ENCODE measurements at regions not wholly inside any gene's neighbourhood (a gene's known extent, or its start where the extent isn't known, plus 50 kb on each side); places are given as distances from the start of the nearest gene placed in this dataset.

- POLR2A ChIA-PET (ENCODE audit: unreplicated experiment), result no interaction called here
- no peak overlapping the region for H3K4me2 ChIP-seq
- TF ChIP-seq EZH2 (IDR thresholded peaks at IDR 0.05; ENCODE audit: low read depth), result no peak
- TF ChIP-seq CTCF (conservative IDR thresholded peaks at IDR 0.05), result no peak
- no peaks in the 10 kb centered on the region for H3K9me2 ChIP-seq (ENCODE audit: insufficient read depth)
- no peak for DNase-seq
- BruUV-seq (replicated peaks), result no TSS peak
- CTCF ChIA-PET, result no interaction called here
- H3K36me3 ChIP-seq (ENCODE audit: low read depth), result no peaks in the 10 kb centered on the region
- intact Hi-C loops (cut with micrococcal nuclease; ENCODE audit: unreplicated experiment), result no loop called here
- H4K20me1 ChIP-seq (ENCODE audit: insufficient read depth), result no peaks in the 10 kb centered on the region; the same call in 1 of the 2 replicates
- no peak overlapping the region for H3K4me3 ChIP-seq
- H3K27me3 ChIP-seq (ENCODE audit: insufficient read depth, low read depth), result no peaks in the 10 kb centered on the region
- no peak overlapping the region for H2AFZ ChIP-seq
- H3K27ac ChIP-seq, result no peak overlapping the region
- no peaks in the 10 kb centered on the region for H3K79me2 ChIP-seq (ENCODE audit: low read depth)
- H3K4me1 ChIP-seq (replicated peaks; ENCODE audit: insufficient read depth), result 0 out of 2 replicates have a peak, but pooled peaks cover 6% of the 10 kb centered on the region
- H3F3A ChIP-seq (ENCODE audit: insufficient read depth, low read depth), result no peaks in the 10 kb centered on the region
- H3K9me3 ChIP-seq (ENCODE audit: insufficient read depth, low read depth), result no peaks in the 10 kb centered on the region
Measured at GRCh38 chr21:14308234-14308633, 74.7 kb downstream of the HSPA13 start.

- Histone ChIP-seq H3K4me1 (replicated peaks; ENCODE audit: insufficient read depth) (0 out of 2 replicates have a peak, but pooled peaks cover 6% of the 10 kb centered on the region), H3K4me3 (no peak overlapping the region), H3K36me3 (ENCODE audit: low read depth) (no peaks in the 10 kb centered on the region), H3K9me2 (ENCODE audit: insufficient read depth) (no peaks in the 10 kb centered on the region), H4K20me1 (ENCODE audit: insufficient read depth) (no peaks in the 10 kb centered on the region; the same call in 1 of the 2 replicates), H3K9me3 (ENCODE audit: insufficient read depth, low read depth) (no peaks in the 10 kb centered on the region), H3K4me2 (no peak overlapping the region), H3K79me2 (ENCODE audit: low read depth) (no peaks in the 10 kb centered on the region), H2AFZ (no peak overlapping the region; the same call in 1 of the 2 replicates), H3K27me3 (ENCODE audit: insufficient read depth, low read depth) (no peaks in the 10 kb centered on the region), H3F3A (ENCODE audit: insufficient read depth, low read depth) (no peaks in the 10 kb centered on the region), H3K27ac (no peak overlapping the region)
- TF ChIP-seq CTCF (conservative IDR thresholded peaks at IDR 0.05) (peak; percentile 58; the same call in 1 of the 2 replicates), EZH2 (IDR thresholded peaks at IDR 0.05; ENCODE audit: low read depth) (no peak)
- no TSS peak for BruUV-seq (replicated peaks)
- DNase-seq, result no peak
- ChIA-PET CTCF (no interaction called here), POLR2A (ENCODE audit: unreplicated experiment) (no interaction called here)
- intact Hi-C loops (cut with micrococcal nuclease; ENCODE audit: unreplicated experiment), result no loop called here
Measured at GRCh38 chr21:14306126-14306907, 76.6 kb downstream of the HSPA13 start.

- Histone ChIP-seq H3K27me3 (ENCODE audit: insufficient read depth, low read depth) (no peaks in the 10 kb centered on the region), H3K4me3 (no peak overlapping the region), H3F3A (ENCODE audit: insufficient read depth, low read depth) (no peaks in the 10 kb centered on the region), H3K79me2 (ENCODE audit: low read depth) (no peaks in the 10 kb centered on the region), H3K27ac (no peak overlapping the region), H4K20me1 (ENCODE audit: insufficient read depth) (no peaks in the 10 kb centered on the region; the same call in 1 of the 2 replicates), H3K9me3 (ENCODE audit: insufficient read depth, low read depth) (no peaks in the 10 kb centered on the region), H3K4me2 (no peak overlapping the region), H2AFZ (no peak overlapping the region), H3K36me3 (ENCODE audit: low read depth) (no peaks in the 10 kb centered on the region), H3K4me1 (replicated peaks; ENCODE audit: insufficient read depth) (0 out of 2 replicates have a peak, but pooled peaks cover 6% of the 10 kb centered on the region), H3K9me2 (ENCODE audit: insufficient read depth) (no peaks in the 10 kb centered on the region)
- BruUV-seq (replicated peaks), result no TSS peak
- peak in 1 of 2 experiments; percentile 40 for DNase-seq
- no peak for TF ChIP-seq EZH2 (IDR thresholded peaks at IDR 0.05; ENCODE audit: low read depth)
- intact Hi-C loops (cut with micrococcal nuclease; ENCODE audit: unreplicated experiment), result no loop called here
- ChIA-PET POLR2A (ENCODE audit: unreplicated experiment) (interaction anchor here (0.6 kb wide), 1 partner anchor 431 kb away, joined by 3 read pairs; no protein-coding TSS in a partner anchor), CTCF (no interaction called here)
Measured at GRCh38 chr21:14303731-14304488, 79.0 kb downstream of the HSPA13 start.
